NCI-H774 (cell line): ENCODE measurements at regions not wholly inside any gene's neighbourhood (a gene's known extent, or its start where the extent isn't known, plus 50 kb on each side); places are given as distances from the start of the nearest gene placed in this dataset.

Source experiments
- DNase-seq: peaks from one replicate; lab custom pipeline; 2025; lab: John Stamatoyannopoulos, UW

- DNase-seq = no peak
Observed at GRCh38 chr2:181149056-181149455, 168.7 kb downstream of the UBE2E3 start.

- DNase-seq = no peak
Observed at GRCh38 chr2:181152226-181152625, 171.8 kb downstream of the UBE2E3 start.

GRCh38 chr2:181152701-181153100, 172.3 kb downstream of the UBE2E3 start:
- no peak for DNase-seq

- no peak for DNase-seq
Observed at GRCh38 chr2:181153886-181154285, 173.5 kb downstream of the UBE2E3 start.

- DNase-seq = no peak
Observed at GRCh38 chr2:181157326-181157725, 176.9 kb downstream of the UBE2E3 start.

- no peak for DNase-seq
Observed at GRCh38 chr2:181158427-181158826, 178.0 kb downstream of the UBE2E3 start.

GRCh38 chr2:181161615-181162014, 181.2 kb downstream of the UBE2E3 start:
- no peak for DNase-seq

GRCh38 chr2:181163139-181163538, 182.7 kb downstream of the UBE2E3 start:
- no peak for DNase-seq

- DNase-seq = no peak
Observed at GRCh38 chr2:181163691-181164090, 183.3 kb downstream of the UBE2E3 start.

GRCh38 chr2:181164699-181165098, 184.3 kb downstream of the UBE2E3 start:
- DNase-seq = no peak

GRCh38 chr2:181165199-181165868, 184.9 kb downstream of the UBE2E3 start:
- no peak for DNase-seq

- DNase-seq = no peak
Observed at GRCh38 chr2:181169503-181169902, 189.1 kb downstream of the UBE2E3 start.

- DNase-seq = no peak
Observed at GRCh38 chr2:181170256-181170655, 189.9 kb downstream of the UBE2E3 start.

- DNase-seq = no peak
Observed at GRCh38 chr2:181172676-181173075, 192.3 kb downstream of the UBE2E3 start.

- no peak for DNase-seq
Observed at GRCh38 chr2:181174611-181175580, 194.5 kb downstream of the UBE2E3 start.

- DNase-seq = no peak
Observed at GRCh38 chr2:181176540-181176939, 196.1 kb downstream of the UBE2E3 start.

GRCh38 chr2:181177376-181177775, 197.0 kb downstream of the UBE2E3 start:
- no peak for DNase-seq

GRCh38 chr2:181178130-181178529, 197.7 kb downstream of the UBE2E3 start:
- no peak for DNase-seq

GRCh38 chr2:181178823-181179412, 198.5 kb downstream of the UBE2E3 start:
- DNase-seq = no peak

GRCh38 chr2:181183878-181184542, 203.6 kb downstream of the UBE2E3 start:
- DNase-seq = peak; percentile 9

GRCh38 chr2:181185421-181185820, 205.0 kb downstream of the UBE2E3 start:
- no peak for DNase-seq

- DNase-seq = no peak
Observed at GRCh38 chr2:181185948-181186347, 205.5 kb downstream of the UBE2E3 start.
